ENCODE measurements at regions not wholly inside any gene's neighbourhood (a gene's known extent, or its start where the extent isn't known, plus 50 kb on each side); places are given as distances from the start of the nearest gene placed in this dataset.

DNA sequence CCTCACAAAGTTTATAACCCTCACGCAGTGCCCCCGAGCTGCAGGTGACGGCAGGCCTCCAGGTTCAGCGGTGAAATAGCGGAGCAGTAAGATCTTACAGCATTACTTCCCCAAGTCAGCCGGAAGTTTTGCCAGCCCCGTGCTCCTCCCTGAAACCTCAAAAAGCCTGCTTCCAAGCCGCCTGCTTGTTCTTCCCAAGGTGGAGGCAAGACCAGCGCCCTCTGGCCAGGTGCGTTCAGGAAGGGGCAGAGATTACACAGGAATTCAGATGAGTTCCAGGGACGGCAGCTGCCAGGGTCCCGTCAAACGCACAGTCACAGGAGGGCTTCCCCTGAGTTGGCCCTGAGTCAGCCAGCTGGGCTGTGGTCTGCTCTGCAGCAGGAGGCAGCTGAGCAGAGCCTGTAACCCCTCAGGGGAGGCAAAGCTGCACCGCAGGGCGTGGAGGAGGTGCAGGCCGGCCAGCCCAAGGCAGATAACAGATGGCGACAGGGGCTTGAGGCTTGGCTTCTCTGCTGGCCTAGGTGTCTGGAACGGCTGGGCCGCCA lies 124.1 kb upstream of the RPS6KA2 start:
- no peak for DNase-seq (ENCODE audit: low read depth)

DNA sequence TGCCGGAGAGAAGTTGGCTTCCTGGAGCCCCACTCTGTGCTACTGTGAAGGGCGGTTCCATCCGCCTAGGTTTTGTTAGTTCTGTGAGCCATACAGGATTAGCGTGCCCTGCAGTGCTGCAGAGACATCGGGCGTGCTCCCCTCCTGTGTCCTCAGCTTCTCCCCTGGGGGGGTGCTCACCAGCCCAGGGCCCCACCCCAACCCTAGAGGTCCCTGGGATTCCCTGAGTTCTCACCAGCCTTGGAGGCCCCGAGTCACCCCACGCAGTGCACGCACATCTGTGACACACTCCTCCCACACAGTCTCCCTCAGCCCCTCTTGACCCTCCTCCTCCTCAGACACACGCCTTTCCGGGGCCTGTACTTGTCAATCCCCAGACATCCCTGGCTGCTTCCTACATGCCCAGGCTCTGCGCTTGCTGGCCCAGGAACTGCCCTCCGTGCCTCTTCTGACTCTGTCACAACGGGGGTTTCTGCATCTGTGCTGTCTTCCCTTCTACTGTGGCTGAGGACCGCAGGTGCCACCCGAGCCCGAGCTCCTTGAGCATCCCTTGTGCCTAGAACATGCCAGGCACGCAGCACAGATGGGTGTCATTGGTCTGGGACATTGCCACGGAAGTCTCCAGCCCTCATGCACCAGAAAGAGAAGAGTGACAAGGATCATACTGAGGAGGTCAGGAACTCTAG lies 123.2 kb upstream of the RPS6KA2 start:
- no peak for DNase-seq (ENCODE audit: low read depth)

DNA sequence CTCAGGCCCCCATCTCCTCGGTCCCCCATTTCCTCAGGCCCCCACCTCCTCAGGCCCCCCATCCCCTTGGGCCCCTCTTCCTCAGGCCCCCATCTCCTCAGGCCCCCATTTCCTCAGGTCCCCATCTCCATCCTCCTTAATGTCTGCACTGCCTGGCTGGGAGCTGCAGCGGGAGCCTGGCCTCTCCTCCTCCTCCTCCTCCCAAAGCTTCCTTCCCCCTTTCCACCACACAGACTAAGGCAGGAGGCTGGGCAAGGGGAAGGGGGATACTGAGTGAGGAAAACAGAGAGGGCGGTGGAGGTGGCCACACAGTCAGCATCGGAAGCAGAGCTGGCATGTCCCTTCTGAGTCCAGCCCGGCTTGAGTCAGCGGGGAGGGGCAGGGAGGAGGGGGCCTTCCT lies 122.6 kb upstream of the RPS6KA2 start:
- DNase-seq (ENCODE audit: low read depth) = no peak

DNA sequence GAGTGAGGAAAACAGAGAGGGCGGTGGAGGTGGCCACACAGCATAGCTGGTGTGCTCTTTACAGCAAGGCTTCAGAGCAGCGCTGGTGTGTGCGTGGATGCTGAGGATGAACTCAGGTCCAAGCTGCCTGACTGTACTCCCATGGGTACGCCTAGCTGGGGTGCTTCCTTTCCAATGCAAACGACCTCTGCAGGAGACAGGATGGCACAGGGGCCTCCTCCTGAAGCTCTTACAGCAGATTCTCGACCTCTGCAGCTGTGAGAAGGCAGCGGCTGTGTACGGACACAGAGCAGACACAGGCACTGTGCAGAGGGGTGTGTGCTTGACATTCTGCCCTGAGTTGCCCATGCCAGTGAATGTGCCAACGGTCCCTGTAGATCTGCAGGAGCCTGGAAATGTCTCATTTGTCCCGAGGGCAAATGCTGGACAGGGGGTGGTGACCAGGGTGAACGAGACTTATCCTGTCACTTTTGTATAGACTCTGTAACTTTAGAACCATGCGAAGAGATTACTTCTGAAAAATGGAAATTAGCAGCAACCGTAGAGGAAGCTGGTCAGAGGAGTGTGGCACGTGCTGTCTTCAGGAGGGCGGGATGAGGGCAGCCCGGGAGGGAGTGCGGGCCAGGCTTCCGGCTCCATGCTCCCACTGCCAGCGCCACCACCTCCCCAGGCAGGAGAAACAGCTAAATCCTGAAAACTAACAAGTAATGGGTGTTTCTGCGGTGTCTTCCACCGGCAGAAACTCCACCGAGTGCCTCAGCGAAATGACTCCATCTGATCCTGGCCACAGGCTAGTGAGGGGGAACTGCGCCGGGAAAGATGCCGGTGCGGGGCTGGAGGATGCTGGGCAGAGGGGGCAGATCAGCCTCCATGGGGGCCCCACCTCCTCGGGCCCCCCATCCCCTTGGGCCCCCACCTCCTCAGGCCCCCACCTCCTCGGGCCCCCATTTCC lies 120.9 kb upstream of the RPS6KA2 start:
- DNase-seq (ENCODE audit: low read depth) = no peak

DNA sequence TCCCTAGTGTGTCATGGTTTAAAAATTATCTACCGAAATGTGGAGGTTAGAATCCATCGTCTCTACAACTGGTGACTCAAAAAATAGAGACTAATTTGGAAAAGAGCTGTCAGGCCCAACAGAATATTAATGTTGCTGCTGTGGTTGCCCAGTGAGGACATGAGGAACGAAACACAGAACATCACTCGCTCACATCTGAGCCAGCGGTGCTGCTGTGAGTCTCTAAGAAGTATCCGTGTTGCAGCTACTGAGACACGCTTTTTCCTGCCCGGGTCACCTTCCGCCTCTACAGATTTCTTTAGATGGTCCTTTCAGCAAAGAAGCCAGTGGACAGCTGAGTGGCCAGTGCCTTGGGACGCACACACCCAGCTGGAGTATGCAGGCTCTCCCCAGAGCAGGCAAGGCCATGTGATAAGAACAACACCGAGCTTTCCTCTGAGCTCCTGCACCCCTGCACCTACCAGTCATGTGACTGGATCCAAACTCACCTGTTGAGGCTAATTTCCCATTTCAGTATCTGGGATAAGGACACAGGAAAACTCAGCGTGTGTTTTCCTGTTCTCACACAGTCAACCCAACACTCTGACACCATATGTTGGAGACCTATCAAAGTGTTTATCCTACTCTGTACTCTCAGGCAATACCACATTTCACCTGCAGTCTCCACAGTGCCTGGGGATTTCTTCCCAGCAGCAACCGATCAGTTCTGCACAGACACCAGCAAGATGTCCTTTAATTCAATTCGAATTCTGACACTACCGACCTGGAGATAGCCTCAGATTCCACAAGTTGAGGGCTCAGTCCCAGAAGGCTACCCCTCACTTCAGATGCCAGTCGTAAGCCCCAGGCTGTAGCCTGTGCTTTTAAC lies 119.0 kb upstream of the RPS6KA2 start:
- DNase-seq (ENCODE audit: low read depth) = no peak

DNA sequence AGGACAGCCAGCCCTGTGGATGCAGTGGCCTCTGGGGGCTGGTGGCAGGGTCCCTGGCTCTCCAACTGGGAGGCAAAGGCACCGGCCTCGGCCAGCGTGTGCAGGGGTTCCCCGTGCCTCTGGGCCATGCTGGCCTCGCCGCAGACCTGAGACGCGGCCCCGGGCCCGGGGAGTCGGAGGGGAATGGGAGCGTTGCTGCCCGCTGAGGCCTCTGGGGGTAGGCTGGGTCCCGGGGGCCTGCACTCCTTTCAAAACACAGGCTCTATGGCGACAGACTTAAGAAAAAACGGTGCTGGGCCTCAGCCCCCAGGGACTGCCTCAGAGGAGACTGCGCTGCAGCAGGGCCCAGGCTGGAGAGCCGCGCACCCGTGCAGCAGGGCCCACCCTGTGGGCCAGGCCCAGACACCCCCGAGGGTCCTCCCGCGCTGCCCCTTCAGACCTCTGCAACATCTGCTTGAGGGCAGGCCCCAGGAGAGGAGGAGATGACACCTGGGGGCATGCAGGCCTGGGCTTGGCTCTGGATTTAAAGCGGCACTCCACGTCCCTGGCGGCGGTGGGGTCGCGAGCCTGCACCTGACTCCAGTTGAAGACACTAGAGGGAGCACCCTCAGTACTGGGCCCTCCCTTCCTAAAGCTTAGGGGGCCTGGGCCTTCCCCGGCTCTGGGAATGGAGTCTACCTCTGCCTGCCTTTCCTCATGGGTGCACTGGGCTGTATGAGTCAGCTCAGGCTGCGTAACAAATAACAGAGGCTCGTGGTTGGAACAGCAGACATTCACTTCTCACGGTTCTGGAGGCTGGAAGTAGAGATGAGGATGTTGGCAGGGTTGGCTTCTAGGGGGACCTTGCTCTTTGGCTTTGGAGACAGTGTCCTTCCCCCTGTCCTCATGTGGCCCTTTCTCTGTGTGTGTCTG lies 117.4 kb upstream of the RPS6KA2 start:
- no peak for DNase-seq (ENCODE audit: low read depth)

DNA sequence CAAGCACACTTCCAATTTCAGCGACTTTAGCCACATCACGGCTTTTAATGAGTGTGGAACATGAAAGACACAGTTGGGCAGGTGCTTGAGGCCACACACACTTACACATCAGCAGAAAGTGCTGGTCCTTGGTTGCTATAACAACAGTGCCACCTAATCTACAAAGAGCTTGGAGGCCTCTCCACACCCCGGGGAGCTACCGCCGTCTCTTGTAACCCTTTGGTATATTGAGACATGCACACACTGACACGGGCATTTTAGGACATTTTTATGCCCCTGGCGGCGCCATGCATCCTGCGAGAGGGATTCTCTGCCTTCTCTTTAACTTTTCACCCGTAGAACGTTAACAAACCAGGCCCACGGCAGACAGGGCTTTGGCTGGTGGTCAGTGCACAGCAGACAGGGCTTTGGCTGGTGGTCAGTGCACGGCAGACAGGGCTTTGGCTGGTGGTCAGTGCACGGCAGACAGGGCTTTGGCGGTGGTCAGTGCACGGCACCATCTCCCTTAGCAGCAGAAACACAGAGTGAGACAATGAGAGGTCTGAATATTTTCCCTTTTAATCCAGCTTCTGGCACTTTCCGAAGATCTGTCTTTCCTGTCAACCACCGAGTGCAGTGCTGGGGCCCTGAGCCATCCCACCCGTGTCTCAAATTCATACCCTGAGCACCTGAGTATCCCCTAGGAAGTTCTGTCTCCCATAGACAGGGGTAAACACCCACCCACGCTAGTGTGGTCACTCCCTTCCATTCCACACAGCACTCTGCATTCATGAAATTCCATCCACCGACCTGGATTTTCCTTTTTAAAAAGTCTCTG lies 116.6 kb upstream of the RPS6KA2 start:
- no peak for DNase-seq (ENCODE audit: low read depth)

DNA sequence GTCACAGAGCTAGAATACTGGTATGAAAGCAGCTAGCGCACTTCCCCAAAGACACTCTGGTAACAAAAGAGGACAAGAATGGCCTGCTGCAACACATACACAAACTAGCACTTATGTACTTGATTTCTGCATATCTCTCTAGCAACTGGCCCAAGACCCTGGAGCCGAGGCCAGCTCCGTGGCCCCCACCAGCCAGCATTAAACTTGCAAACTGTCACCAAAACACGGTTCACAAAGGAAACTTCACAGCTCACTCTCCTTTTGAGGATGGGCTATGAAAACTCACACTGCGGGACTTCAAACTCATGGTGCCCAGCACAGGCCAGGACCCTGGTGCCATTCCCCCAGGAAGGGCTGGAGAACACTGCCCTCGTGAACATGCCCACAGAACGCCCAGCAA lies 115.9 kb upstream of the RPS6KA2 start:
- DNase-seq (ENCODE audit: low read depth) = no peak

DNA sequence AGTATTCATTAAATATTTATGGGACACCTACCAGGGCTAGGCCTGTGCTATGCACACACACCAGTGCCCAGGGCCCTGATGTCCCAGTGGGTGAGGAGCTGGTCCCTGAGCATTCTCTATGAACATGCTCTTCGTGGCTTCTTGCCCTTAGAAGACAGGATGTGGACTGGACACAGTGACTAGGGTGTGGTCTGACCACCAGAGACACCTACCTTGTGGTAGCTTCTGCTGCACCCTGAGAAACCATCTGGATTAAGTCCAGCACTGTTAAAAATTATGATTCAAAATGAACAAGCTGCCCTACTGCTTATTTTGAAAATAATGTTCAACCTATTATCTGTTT lies 112.9 kb upstream of the RPS6KA2 start:
- no peak for DNase-seq (ENCODE audit: low read depth)

DNA sequence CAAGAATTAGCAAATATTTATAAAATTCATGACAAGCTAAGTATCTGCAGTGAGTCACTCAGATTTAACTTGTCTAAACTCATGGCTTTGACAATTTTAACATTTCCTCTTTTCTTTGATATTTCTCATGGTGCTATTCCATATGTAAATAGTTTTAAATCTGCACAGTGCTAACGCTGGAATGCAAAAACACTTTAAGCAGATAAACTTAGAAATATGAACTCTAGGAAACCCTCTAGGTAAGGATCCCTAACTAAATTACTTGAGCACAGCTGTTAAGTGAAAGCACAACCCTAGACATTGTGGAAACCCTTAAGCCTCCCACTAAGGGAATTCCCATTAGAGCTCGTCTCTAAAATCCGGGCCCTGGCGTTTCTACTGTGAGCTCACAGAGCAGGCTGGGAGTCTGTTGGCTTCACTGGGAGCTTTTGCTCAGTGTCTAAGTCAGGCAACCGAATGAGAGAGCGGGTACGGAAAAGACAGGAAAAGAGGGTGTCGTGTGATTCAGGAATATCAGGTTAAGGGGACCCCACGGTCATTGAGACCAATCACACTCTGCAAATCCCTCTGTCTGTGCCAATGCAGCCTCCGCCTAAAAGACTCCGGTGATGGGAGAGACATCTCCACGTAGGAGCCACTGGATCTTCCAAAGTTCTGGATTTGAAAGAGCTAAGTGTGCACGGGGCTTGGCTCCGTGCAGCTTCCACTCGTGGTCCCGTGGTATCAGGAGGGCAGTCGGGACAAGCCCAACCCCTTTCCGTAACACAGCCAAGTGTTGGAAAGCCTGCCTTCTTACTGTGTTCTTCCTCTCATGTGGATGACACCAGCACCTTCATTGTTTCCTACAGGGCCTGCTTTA lies 112.3 kb upstream of the RPS6KA2 start:
- no peak for DNase-seq (ENCODE audit: low read depth)

DNA sequence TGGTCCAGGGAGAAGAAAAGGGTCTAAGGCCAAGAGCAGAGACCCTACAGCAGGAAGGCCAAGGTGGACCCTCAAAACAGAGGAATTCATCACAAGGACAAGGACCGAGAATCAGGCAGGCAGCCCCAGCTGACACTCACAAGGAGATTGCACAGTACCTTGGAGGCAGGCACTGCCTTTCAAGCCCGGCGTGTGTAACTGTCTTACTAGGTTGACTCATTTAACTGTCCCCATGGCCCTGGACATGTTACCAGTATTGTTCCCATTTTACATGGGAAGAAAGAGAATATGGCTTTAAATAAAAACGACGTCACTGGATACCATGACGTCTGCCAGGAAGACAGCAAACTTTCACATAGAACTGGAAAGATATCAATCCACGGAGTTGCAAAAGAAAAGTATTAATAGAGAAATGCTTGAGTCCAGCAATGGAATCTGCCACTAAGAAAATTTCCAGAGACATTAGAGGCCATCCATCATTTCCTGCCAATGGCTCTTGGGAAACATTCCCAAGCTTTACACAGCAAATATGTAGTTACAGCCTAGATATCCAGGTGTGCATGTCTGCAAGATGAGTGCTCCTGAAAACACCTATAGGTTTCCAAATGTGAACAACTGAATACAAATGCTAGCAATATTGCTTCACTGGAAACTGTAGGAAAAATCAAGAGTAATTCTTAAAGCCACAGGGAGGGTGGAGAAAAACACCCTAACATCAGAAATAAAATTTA lies 111.5 kb upstream of the RPS6KA2 start:
- no peak for DNase-seq (ENCODE audit: low read depth)

DNA sequence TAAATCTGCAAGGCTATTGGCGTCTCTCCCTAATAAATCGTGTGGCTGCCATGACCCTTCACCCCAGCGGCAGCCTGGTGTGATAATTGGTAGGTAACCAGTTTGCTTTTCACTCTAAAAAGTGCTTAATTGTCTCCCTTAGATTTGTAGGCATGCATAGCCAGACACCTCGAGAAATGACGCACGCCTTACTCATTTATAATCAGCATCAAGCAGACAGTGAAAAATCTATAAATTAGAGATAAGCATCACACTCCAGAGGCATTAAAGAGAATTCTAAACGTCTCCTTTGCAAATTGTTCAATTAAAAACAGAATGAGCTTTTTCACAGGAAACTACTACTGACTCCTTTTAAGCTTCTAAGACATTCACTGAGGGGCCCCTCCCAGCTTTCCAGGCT lies 110.2 kb upstream of the RPS6KA2 start:
- no peak for DNase-seq (ENCODE audit: low read depth)

DNA sequence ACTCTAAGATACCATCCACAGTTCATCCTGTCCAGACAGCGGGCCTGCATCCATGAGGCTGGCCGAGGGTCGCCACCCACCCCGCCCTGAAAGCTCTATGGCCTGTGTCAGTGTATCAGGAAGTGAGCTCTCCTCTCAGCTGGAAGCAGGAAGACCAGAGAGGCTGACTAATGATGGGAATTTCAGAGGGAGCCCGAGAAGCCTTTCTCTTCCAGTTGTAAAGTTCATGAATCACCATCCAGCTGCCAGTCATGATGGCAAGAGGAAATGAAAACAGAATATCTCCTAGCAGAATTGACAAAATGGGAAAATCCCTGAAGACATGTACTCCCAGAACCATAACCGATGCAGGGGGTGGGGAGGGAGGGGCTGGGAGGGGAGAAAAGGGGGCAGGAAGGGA lies 109.6 kb upstream of the RPS6KA2 start:
- DNase-seq (ENCODE audit: low read depth) = no peak

DNA sequence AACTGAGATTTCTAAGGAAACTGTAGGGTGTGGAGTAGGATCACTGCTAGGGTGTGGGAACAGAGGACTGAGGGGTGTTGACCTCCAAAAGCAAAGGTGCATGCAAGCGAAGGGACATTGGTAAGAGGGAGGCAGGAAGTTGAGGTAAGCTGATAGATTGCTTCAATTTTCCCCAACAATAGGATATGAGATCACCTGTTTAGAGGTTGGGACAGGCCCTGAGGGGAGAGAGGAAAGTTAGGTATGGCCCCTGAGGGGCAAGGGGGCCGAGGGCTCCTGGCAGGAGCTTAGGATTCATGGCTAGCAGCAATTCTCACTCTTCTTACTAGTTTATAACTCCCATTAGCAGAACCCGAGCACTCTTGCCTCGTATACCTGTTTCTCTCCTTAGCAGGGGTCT lies 106.8 kb upstream of the RPS6KA2 start:
- no peak for DNase-seq (ENCODE audit: low read depth)

DNA sequence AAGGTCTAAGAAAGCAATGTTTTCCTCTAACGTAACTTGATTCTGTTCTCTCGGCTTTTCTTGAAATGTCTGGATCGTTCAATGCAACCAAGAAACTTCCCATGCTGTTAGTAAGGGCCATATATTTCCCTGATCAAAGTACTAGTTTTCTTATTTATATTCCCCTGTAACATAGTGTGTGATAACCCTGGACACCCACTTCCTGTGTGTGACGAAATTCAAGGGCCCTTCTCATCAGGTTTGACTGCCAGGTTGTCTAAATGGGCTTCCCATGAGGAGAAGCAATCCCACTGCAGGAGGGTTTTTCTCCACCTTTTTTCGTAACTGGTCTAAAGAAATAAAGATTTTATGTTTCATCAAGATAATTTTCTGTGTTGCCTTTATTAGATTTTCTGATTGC lies 102.6 kb upstream of the RPS6KA2 start:
- no peak for DNase-seq (ENCODE audit: low read depth)

DNA sequence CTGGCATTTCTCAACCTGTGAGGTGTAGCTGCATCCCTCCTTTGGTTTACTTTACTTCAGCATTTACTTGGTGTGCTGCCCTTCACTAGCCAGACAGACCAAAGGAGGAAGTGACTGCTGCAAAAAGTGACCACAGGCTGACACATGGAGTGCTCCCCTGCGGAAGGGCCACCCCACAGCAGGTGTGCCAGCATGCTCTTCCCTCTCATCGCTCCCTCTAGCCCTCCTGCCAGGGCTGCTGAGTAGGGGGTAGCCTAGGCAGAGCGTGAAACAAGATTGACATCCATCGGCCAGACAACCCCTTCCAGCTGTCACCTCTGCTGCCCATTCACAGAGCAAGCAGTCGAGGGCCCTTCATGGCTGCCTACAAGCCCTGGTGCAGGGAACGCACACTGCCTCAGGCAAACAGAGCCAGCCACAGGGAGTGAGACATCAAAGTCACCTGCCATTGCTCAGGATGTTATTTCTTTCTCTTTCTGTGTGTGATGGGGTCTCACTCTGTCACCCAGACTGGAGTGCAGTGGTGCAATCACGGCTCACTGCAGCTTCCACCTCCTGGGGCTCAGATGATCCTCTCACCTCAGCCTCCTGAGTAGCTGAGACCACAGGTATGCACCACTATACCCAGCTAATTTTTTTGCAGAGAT lies 102.0 kb upstream of the RPS6KA2 start:
- DNase-seq (ENCODE audit: low read depth) = no peak

DNA sequence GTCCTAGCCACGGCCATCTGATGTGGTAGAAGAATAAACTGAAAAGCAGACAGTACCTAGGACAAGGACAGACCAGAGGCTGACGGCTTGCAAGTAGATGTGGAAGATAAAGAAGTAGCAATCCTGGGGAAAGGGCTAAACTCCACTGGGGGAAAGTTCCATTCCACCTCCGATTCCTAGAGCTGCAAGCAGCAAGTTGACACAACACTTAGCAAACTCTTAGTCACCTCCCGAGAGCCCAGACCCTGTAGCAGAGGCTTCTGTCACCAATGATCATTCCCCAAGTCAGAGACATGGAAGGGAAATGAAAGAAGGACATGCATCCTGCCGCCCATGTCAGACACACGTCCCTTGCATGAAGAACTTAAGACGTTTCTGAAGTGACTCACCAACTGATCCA lies 99.2 kb upstream of the RPS6KA2 start:
- DNase-seq (ENCODE audit: low read depth) = no peak

DNA sequence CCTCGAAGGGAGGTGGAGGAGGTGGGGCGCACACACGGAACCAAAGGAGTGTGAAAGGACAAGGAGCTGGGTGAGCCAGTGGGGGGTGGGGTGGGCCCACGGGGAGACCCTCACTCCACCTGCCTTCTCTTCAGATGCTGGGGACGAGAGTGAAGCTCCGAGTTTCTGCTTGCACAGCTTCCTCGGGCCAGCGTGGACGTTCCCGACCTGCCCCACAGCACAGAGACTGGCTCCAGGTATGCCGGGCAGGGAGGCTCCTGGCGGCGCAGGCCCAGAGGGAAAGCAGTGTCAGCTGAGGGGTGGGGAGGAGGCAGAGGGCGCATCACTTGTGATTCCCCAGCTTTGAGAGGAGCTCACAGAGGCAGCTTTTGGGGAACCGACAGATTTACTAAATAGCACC lies 98.5 kb upstream of the RPS6KA2 start:
- DNase-seq (ENCODE audit: low read depth) = no peak
